Pulmonary artery endothelial cell (primary cell): ENCODE measurements at regions not wholly inside any gene's neighbourhood (a gene's known extent, or its start where the extent isn't known, plus 50 kb on each side); places are given as distances from the start of the nearest gene placed in this dataset.
"Not testable (repeated sequence)": the region's sequence is repeated elsewhere in the genome, so short reads cannot be mapped to it uniquely, and the experiment has no call there.

Source experiments
- DNase-seq: peaks from one replicate; pipeline ENCODE4 v3.0.0-alpha.2; 2011; ENCODE audit warnings: low read depth, low spot score

- DNase-seq = no peak
Observed at GRCh38 chr3:135633078-135633477, 332.4 kb upstream of the PPP2R3A start.

DNA sequence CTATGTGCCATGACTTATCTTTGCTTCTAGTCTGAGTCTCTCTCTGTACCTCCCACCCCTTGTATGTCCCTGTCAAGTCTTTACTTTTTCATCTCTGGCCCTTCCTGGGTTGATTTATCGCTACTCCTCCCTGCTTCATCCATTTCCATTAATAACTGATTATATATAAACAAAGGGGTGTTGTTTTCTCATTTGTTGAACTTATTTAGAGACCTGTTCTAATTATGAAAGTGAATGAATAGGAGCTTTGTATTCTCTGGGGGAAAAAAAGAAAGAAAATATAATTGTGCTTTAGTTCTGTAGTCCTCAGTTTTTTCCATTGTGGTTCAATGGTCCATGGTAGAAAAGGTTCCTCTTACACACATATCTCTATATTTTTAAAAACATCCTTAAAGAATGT, 328.9 kb upstream of the PPP2R3A start:
- DNase-seq = no peak

DNA sequence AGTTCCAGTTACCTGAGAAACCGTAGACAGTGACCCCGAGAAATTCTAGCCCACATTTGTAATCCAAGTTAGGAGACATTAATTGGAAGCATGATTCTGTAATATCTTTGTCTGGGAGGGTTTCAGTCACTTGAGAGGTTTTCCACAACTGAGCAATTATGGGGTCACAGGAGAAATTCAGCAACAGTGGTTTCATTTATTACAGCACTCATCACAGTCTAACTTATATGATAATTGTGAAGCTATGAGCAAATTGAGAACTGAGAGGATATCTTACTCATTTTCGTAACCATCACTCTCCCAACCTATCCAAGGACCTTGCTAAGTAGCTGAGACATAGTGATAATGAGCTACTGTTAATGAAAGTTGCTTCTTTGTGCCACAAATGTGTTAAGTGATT, 328.5 kb upstream of the PPP2R3A start:
- DNase-seq = no peak

DNA sequence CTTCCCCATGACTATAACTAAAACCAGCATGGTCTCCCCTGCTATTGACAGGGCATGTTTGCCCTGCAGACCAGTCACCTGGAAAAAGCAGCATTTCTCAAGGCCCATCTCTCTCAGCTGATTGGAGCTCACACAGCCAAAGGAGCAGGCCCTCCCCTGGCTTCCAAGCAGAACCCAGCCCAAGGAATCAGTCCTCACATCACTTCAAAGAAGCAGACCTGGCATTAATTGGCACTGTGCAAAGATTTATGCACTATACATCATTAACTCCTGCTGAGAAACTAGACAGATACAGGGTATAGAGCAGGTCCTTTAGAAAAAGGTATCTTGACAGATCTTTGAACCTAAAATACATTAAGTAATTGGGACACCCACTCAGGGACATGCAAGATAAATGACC, 323.8 kb upstream of the PPP2R3A start:
- no peak for DNase-seq

DNA sequence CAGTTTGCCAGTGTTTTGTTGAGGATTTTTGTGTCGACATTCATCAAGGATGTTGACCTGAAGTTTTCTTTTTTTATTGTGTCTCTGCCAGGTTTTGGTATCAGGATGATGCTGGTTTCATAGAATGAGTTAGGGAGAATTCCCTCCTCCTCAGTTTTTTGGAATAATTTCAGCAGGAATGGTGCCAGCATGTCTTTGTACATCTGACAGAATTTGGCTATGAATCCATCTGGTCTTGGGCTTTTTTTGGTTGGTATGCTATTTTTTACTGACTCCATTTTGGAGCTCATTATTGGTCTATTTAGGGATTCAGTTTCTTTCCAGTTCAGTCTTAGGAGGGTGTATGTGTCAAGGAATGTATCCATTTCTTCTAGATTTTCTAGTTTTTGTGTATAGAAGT, 320.0 kb upstream of the PPP2R3A start:
- DNase-seq = no peak

DNA sequence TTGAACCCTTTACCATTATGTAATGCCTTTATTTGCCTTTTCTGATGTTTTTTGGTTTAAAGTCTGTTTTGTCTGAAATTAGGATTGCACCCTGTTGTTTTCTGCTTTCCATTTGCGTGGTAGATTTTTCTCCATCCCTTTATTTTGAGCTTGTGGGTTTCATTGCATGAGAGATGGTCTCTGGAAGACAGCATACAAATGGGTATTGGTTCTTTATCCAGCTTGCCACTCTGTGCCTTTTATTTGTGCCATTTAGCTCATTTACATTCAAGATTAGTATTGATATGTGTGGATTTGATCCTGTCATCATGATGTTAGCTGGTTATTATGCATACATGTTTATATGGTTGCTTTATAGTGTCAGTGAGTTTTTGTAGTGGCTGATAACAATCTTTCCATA, 318.7 kb upstream of the PPP2R3A start:
- no peak for DNase-seq

DNA sequence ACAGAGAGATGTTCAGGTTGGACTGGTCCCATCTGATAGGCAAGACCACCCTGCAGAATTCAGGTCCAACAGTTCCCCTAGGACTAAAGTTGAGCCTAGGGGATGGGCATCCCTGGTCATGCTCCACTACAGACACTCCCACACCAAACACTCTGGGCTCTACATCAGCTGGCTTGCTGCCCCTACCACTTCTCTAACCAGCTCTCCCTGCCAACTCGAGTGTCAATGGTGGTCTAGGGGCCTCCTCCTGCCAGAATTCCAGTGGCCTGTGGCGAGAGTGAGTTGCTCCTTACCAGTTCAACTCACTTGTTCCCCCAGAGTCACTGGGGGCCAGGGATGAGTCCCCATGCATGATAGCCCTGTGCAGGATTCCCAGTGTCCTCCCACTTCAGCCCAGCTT, 316.2 kb upstream of the PPP2R3A start:
- no peak for DNase-seq

DNA sequence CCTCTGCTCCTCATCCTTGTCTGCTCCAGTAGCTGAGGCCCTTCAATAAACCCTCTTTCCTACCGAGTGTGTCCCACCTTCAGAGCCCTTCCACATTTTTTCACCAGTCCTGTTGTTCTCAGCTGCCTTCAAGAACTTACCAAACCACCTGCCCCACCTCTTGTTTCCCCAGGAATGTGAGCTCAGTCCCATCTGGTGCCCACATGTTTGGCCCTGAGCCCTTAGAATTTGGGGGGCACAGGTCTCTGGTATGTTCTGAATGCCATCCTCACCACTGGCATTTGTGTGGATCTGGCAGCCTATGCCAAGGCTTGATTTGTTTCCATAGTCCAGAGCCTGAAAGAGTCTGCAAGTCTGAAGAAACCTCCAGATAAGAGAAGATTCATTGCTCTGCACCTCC, 315.2 kb upstream of the PPP2R3A start:
- DNase-seq = no peak

- no peak for DNase-seq
Observed at GRCh38 chr3:135652388-135652787, 313.1 kb upstream of the PPP2R3A start.

DNA sequence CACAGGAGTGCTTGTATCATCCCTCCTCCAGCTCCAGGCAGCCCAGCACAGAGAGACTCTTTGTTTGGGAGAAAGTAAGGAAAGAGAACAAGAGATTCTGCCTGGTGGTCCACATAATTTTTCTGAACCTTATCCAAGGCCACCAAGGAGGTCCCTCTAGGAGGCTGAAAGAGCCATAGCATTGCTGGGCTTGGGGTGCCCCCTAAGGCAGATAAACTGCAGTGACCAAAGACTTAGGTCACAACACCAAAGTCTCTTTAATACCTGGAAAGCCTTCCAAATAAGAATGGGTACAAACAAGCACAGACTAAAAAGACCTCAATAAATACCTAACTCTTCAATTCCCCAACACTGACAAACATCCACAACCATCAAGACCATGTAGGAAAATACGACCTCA, 310.2 kb upstream of the PPP2R3A start:
- no peak for DNase-seq

DNA sequence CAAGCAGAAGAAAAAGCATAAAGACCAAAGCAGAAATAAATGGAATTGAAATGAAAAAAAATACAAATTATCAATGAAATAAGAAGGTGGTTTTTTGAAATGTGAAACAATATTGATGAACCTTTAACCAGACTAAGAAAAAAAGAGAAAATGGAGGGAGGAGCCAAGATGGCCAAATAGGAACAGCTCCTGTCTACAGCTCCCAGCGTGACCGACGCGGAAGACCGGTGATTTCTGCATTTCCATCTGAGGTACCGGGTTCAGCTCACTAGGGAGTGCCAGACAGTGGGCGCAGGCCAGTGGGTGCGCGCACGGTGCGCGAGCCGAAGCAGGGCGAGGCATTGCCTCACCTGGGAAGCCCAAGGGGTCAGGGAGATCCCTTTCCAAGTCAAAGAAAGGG, 307.1 kb upstream of the PPP2R3A start:
- not testable (repeated sequence) for DNase-seq

GRCh38 chr3:135667061-135667460, 298.5 kb upstream of the PPP2R3A start:
- no peak for DNase-seq

GRCh38 chr3:135674508-135674907, 291.0 kb upstream of the PPP2R3A start:
- DNase-seq = no peak

- no peak for DNase-seq
Observed at GRCh38 chr3:135678386-135678785, 287.1 kb upstream of the PPP2R3A start.

GRCh38 chr3:135688003-135688402, 277.5 kb upstream of the PPP2R3A start:
- DNase-seq = no peak

GRCh38 chr3:135690664-135691063, 274.9 kb upstream of the PPP2R3A start:
- DNase-seq = no peak

GRCh38 chr3:135691240-135691639, 274.3 kb upstream of the PPP2R3A start:
- no peak for DNase-seq

DNA sequence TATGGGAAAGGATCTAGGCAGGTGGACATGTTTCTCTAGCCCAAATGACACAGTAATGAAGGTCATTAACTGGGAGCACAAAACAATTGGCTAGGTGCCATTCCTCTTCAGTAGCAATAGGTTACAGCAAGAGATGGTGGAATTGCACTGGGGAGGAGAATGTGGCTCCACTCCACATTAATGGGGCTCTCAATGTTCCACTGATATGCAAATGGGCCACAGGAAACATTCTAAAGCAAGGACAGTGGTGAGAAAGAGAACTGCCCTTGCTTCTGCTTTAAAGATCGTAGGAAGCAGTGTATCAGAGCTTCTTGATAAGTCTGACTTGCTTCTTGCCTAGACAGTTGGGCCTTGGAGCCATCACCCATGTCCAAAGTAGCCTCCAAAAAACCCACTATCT, 271.4 kb upstream of the PPP2R3A start:
- DNase-seq = no peak

- no peak for DNase-seq
Observed at GRCh38 chr3:135699741-135700140, 265.8 kb upstream of the PPP2R3A start.

- DNase-seq = no peak
Observed at GRCh38 chr3:135706758-135707375, 258.7 kb upstream of the PPP2R3A start.

DNA sequence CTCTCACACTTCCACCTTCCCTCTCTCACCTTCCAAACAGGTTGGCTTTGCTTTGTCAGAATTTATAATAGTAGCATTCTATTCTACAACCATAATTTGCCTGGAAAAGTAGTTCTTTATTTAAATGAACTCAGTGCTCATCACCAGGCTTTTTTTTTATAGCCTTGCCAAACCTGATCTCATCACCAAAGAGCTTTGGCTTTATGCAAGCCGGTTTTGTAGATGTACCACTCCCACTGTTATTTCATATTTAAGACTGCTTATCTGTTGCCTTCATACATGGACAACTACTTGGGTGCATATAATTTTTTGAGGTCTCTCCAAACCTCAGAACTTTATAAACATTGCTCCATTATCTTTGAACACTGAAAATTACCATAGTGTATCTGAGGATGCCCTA, 246.1 kb upstream of the PPP2R3A start:
- DNase-seq = no peak

DNA sequence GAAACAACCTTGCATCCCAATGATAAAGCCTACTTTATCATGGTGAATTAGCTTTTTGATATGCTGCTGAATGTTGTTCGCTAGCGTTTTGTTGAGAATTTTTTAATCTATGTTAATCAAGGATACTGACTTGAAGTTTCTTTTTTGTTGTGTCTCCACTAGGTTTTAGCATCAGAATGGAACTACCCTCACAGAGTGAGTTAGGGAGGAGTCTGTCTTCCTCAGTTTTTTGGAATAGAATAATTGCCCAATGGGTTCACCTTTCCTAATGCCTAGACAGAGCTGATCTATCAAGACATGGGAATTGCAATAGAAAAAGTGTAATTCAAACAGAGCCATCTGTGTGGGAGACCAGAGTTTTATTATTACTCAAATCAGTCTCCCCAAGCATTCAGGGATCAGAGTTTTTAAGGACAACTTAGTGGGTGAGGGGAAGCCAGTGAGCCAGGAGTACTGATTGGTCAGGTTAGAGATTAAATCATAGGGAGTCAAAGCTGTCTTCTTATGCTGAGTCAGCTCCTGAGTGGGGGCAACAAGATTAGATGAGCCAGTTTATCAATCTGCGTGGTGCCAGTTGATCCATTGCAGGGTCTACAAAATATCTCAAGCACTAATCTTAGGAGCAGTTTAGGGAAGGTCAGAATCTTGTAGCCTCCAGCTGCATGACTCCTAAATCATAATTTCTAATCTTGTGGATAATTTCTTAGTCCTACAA, 237.4 kb upstream of the PPP2R3A start:
- DNase-seq = no peak

DNA sequence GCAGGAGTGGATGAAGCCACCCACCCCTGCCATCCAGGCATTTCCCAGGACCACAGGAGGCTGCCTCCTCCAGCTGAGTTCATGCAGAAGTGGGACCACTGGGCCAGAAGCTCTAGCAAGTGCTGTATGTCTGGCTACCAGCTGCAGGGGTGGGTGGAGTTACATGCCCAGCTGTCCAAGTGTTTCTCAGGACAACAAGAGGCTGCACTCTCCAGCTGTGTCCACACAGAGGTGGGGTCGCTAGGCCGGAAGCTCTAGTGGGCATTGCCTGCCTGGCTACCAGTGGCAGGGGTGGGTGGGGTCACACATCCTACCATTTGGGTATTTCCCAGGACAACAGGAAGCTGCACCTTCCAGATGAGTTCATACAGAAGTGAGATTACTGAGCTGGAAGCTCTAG, 234.0 kb upstream of the PPP2R3A start:
- DNase-seq = no peak

DNA sequence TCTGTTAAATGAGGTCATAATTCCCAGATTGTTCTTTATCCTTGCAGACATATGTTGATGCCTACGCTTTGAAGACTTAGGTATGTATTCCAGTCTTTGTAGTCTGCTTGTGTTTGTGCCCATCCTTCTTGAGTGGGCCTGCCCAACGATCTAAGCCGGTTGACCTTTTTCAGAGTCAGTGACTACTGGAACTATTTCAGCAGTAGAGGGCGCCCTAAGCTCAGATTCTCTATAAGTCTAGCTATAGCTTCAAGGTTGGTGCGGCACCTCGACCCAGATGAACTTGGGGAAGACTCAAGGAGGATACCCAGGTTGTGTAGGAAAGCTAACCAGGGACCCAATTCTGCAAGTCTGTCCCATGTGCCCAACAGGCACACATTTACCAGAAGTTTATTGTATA, 228.8 kb upstream of the PPP2R3A start:
- no peak for DNase-seq
